ENCODE measurements at regions not wholly inside any gene's neighbourhood (a gene's known extent, or its start where the extent isn't known, plus 50 kb on each side); places are given as distances from the start of the nearest gene placed in this dataset.

DNA sequence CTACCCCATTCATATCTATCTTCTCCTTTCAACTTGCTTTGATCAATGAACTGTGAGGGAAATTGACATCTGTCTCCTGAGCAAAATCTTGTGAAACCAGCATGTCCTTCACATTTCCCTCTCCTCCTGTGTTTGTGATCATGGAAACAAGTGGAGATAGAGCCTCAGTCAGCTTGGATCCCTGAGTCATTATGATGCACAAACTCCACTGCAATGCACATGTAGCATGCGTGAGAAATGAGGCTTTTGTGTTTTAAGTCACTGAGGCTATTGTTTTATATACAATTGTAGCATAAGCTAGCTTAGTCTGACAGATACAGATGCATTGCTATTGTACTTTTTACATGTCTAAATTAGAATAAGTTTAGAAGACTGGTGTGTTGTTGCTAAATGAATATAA lies 85.2 kb upstream of the HNMT start:
- TF ChIP-seq YY1 (IDR thresholded peaks at IDR 0.05; ENCODE audit: insufficient read depth, insufficient read length): no peak
- no peak for TF ChIP-seq ZNF274 (IDR thresholded peaks at IDR 0.05; ENCODE audit: low read depth, low read length)
- no peak for TF ChIP-seq SUZ12 (IDR thresholded peaks at IDR 0.05; ENCODE audit: extremely low read depth, insufficient read depth, insufficient read length)
- H3K36me3 ChIP-seq (ENCODE audit: insufficient read depth, insufficient read length, low read length): no peaks in the 10 kb centered on the region
- no peak for DNase-seq (ENCODE audit: low read depth, low spot score)
- H3K4me3 ChIP-seq (ENCODE audit: insufficient read length, low read depth): no peak overlapping the region
- no peaks in the 10 kb centered on the region for H3K4me1 ChIP-seq (ENCODE audit: insufficient read depth, insufficient read length)
- no peak overlapping the region for H3K9ac ChIP-seq (ENCODE audit: insufficient read length, low read depth)
- no peaks in the 10 kb centered on the region for H3K27me3 ChIP-seq (ENCODE audit: insufficient read depth, insufficient read length)
- H3K9me3 ChIP-seq (ENCODE audit: insufficient read depth, low read length): no peaks in the 10 kb centered on the region

DNA sequence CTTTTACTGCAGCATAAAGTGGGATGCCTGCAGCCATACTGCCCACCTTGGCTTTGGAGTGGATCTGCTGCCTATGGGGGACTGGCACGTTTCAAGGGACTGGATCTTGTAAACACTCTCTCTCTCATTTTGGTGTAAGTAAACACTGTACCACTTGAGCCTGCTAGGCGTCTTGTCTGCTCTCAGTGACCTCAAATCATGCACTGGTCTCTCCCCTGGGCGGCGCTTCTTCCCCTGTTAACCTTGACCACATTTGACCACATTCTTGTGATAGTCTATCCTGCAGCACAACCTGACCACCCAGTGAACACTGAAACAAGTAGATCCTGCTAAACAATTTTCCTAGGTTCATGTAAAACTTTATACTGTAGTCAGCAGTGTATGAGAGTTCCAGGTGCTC lies 82.6 kb upstream of the HNMT start:
- H3K9me3 ChIP-seq (ENCODE audit: insufficient read depth, low read length): no peaks in the 10 kb centered on the region
- H3K4me1 ChIP-seq (ENCODE audit: insufficient read depth, insufficient read length): no peaks in the 10 kb centered on the region
- H3K36me3 ChIP-seq (ENCODE audit: insufficient read depth, insufficient read length, low read length): no peaks in the 10 kb centered on the region
- TF ChIP-seq YY1 (IDR thresholded peaks at IDR 0.05; ENCODE audit: insufficient read depth, insufficient read length) (no peak), SUZ12 (IDR thresholded peaks at IDR 0.05; ENCODE audit: extremely low read depth, insufficient read depth, insufficient read length) (no peak), ZNF274 (IDR thresholded peaks at IDR 0.05; ENCODE audit: low read depth, low read length) (no peak)
- no peak overlapping the region for H3K4me3 ChIP-seq (ENCODE audit: insufficient read length, low read depth)
- no peak for DNase-seq (ENCODE audit: low read depth, low spot score)
- H3K27me3 ChIP-seq (ENCODE audit: insufficient read depth, insufficient read length): no peaks in the 10 kb centered on the region
- H3K9ac ChIP-seq (ENCODE audit: insufficient read length, low read depth): no peak overlapping the region

DNA sequence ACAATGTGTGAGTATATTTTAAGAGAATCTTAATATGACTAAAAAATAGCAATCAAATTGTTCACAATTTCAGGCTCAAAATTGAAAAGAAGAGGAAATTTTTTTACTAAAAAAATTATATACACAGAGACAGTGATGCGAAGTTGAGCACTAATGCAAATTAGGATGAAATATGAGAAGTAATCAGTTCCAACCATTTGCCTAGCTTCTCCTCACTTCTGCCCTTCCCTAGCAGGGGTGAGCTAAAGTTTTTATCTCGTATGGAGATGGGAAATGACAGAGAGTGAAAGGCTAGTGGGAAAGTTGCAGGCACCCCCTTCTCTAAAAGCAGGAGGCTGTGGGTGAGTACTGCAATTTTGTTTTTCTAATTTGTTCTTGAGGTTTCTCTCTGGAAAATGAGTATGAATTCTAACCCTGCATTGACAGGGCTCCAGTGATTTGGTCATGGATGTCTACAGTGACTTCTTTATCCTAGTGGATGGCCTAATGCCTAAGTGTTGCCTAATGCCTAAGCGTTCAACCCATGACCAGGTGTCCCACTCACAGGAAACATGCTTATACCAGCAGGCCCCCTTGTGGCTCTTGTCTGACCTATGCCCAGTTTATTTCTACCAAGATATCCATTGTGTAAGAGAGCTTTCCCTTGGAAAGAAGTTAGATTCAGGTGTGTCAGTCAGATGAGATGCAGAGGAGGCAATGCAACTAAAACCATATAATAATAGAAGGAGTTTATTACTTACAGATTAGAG lies 78.0 kb upstream of the HNMT start:
- Histone ChIP-seq H3K27me3 (ENCODE audit: insufficient read depth, insufficient read length) (no peaks in the 10 kb centered on the region), H3K36me3 (ENCODE audit: insufficient read depth, insufficient read length, low read length) (no peaks in the 10 kb centered on the region), H3K4me1 (ENCODE audit: insufficient read depth, insufficient read length) (no peaks in the 10 kb centered on the region), H3K9me3 (ENCODE audit: insufficient read depth, low read length) (no peaks in the 10 kb centered on the region; the same call in 1 of the 2 replicates), H3K9ac (ENCODE audit: insufficient read length, low read depth) (no peak overlapping the region), H3K4me3 (ENCODE audit: insufficient read length, low read depth) (no peak overlapping the region)
- no peak for DNase-seq (ENCODE audit: low read depth, low spot score)
- TF ChIP-seq YY1 (IDR thresholded peaks at IDR 0.05; ENCODE audit: insufficient read depth, insufficient read length) (no peak), SUZ12 (IDR thresholded peaks at IDR 0.05; ENCODE audit: extremely low read depth, insufficient read depth, insufficient read length) (no peak), ZNF274 (IDR thresholded peaks at IDR 0.05; ENCODE audit: low read depth, low read length) (no peak)

DNA sequence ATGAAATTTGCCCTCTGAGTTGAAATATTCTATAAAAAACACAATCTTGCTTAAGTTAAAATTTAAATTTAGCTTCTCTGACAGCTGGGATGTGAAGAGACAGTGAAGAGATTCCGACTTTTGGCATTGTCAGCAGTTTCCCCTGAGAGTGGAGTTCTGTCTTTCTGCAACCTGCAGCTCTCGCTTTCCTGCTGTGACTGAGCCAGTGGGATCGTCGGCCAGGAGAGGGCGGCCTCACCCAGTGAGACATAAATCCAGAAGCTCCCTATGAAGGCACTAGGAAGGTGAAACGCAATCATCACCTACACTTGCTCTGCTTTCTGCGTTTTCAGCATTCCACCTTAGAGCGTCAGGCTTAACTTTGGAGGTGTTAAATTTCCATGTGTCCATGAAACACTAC lies 75.4 kb upstream of the HNMT start:
- Histone ChIP-seq H3K4me1 (ENCODE audit: insufficient read depth, insufficient read length) (no peaks in the 10 kb centered on the region), H3K27me3 (ENCODE audit: insufficient read depth, insufficient read length) (no peaks in the 10 kb centered on the region), H3K36me3 (ENCODE audit: insufficient read depth, insufficient read length, low read length) (no peaks in the 10 kb centered on the region), H3K9me3 (ENCODE audit: insufficient read depth, low read length) (no peaks in the 10 kb centered on the region; the same call in 1 of the 2 replicates), H3K4me3 (ENCODE audit: insufficient read length, low read depth) (no peak overlapping the region), H3K9ac (ENCODE audit: insufficient read length, low read depth) (no peak overlapping the region)
- DNase-seq (ENCODE audit: low read depth, low spot score): peak; percentile 38
- no peak for TF ChIP-seq YY1 (IDR thresholded peaks at IDR 0.05; ENCODE audit: insufficient read depth, insufficient read length)
- no peak for TF ChIP-seq SUZ12 (IDR thresholded peaks at IDR 0.05; ENCODE audit: extremely low read depth, insufficient read depth, insufficient read length)
- TF ChIP-seq ZNF274 (IDR thresholded peaks at IDR 0.05; ENCODE audit: low read depth, low read length): no peak

DNA sequence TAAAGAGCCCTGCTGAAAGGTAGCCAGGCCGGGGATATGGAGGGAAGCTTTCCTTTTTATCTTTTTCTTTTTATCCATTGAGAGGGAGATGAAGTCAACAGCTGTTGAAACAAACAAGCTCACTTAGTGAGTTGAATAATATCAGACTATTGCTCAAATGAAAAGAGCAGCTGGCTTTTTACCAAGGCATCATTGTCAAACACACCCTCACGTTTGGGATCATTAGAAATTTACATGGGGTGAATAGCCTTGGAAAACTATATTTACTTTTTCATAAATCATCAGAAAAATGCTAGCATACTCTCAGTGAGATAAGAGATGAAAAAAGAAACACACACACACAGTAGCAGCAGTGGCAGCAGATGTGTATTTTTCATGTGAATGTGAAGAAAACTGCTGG lies 71.5 kb upstream of the HNMT start:
- no peak for DNase-seq (ENCODE audit: low read depth, low spot score)
- Histone ChIP-seq H3K9me3 (ENCODE audit: insufficient read depth, low read length) (no peaks in the 10 kb centered on the region; the same call in 1 of the 2 replicates), H3K4me1 (ENCODE audit: insufficient read depth, insufficient read length) (no peaks in the 10 kb centered on the region), H3K4me3 (ENCODE audit: insufficient read length, low read depth) (no peak overlapping the region), H3K36me3 (ENCODE audit: insufficient read depth, insufficient read length, low read length) (no peaks in the 10 kb centered on the region), H3K9ac (ENCODE audit: insufficient read length, low read depth) (no peak overlapping the region), H3K27me3 (ENCODE audit: insufficient read depth, insufficient read length) (no peaks in the 10 kb centered on the region)
- TF ChIP-seq SUZ12 (IDR thresholded peaks at IDR 0.05; ENCODE audit: extremely low read depth, insufficient read depth, insufficient read length) (no peak), ZNF274 (IDR thresholded peaks at IDR 0.05; ENCODE audit: low read depth, low read length) (no peak), YY1 (IDR thresholded peaks at IDR 0.05; ENCODE audit: insufficient read depth, insufficient read length) (no peak)

DNA sequence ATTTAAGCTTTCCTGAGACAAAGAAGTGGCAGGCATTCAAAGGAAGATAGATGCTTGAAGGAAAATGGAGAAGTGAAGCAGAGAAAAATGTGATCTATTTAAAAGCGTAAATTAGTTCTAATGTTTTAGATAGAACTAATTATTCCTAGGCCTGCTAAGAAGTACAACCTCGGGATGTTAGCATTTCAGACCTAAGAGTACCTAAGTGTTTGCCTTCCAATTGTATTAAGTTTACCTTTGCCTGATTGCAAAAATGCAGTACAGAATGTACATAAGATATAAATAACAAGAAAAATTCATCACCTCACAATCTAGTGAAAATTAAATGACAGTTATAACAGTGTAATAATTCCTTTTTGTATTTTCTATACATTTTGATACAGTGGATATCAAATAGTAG lies 71.1 kb upstream of the HNMT start:
- Histone ChIP-seq H3K9ac (ENCODE audit: insufficient read length, low read depth) (no peak overlapping the region), H3K4me3 (ENCODE audit: insufficient read length, low read depth) (no peak overlapping the region), H3K27me3 (ENCODE audit: insufficient read depth, insufficient read length) (no peaks in the 10 kb centered on the region), H3K9me3 (ENCODE audit: insufficient read depth, low read length) (no peaks in the 10 kb centered on the region; the same call in 1 of the 2 replicates), H3K36me3 (ENCODE audit: insufficient read depth, insufficient read length, low read length) (no peaks in the 10 kb centered on the region), H3K4me1 (ENCODE audit: insufficient read depth, insufficient read length) (no peaks in the 10 kb centered on the region)
- DNase-seq (ENCODE audit: low read depth, low spot score): no peak
- TF ChIP-seq YY1 (IDR thresholded peaks at IDR 0.05; ENCODE audit: insufficient read depth, insufficient read length) (no peak), ZNF274 (IDR thresholded peaks at IDR 0.05; ENCODE audit: low read depth, low read length) (no peak), SUZ12 (IDR thresholded peaks at IDR 0.05; ENCODE audit: extremely low read depth, insufficient read depth, insufficient read length) (no peak)

DNA sequence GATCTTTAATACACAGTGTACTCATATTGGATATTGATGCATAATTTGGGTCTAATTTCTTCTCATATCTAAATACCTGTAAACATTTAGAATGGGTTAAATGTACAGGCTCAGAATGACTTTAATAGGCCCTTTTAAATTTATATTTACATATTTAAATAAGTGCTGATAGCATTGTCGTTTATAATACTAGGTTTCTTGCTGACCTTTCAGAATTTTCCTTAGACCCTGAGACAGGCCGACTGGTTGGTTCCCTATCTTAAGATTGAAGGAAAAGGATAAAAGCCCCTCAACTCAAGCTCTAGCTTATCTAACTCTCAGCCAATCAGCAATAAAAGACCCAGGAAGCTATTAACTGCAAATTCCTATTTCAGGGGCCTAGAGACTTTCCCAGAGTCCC lies 67.8 kb upstream of the HNMT start:
- H3K9me3 ChIP-seq (ENCODE audit: insufficient read depth, low read length): no peaks in the 10 kb centered on the region
- TF ChIP-seq ZNF274 (IDR thresholded peaks at IDR 0.05; ENCODE audit: low read depth, low read length) (no peak), YY1 (IDR thresholded peaks at IDR 0.05; ENCODE audit: insufficient read depth, insufficient read length) (no peak), SUZ12 (IDR thresholded peaks at IDR 0.05; ENCODE audit: extremely low read depth, insufficient read depth, insufficient read length) (no peak)

More for the DNA sequence above, 67.8 kb upstream of the HNMT start:
- no peak for DNase-seq (ENCODE audit: low read depth, low spot score)
- no peaks in the 10 kb centered on the region for H3K36me3 ChIP-seq (ENCODE audit: insufficient read depth, insufficient read length, low read length)
- no peak overlapping the region for H3K4me3 ChIP-seq (ENCODE audit: insufficient read length, low read depth)
- H3K9ac ChIP-seq (ENCODE audit: insufficient read length, low read depth): no peak overlapping the region
- H3K4me1 ChIP-seq (ENCODE audit: insufficient read depth, insufficient read length): no peaks in the 10 kb centered on the region
- no peaks in the 10 kb centered on the region for H3K27me3 ChIP-seq (ENCODE audit: insufficient read depth, insufficient read length)

All from NT2/D1 (cell line).